ENCODE measurements at regions not wholly inside any gene's neighbourhood (a gene's known extent, or its start where the extent isn't known, plus 50 kb on each side); places are given as distances from the start of the nearest gene placed in this dataset.
"Not testable (repeated sequence)": the region's sequence is repeated elsewhere in the genome, so short reads cannot be mapped to it uniquely, and the experiment has no call there.

DNA sequence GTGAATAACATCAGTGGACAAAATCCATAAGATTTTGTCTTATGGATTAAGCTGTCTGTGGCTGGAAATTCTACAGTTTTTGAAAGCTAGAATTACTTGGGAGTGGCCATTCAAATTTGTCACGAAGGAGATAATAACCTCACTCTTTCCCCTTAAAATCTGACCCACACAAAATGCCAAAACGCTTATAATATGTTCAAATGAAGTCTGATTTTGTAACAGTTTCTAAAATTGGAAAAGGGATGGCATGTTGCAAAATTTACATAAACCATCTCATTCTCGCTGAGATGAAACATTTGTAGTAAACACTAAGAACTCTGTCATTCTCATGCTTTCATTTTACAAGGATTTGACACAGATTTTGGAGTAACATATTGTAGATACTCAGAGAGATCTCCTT is 112.7 kb downstream of the GJA1 start:
- 29% methylated on average over 3 of the region's 3 CpGs for WGBS
- peaks cover 11% of the 10 kb centered on the region for H3K4me1 ChIP-seq

DNA sequence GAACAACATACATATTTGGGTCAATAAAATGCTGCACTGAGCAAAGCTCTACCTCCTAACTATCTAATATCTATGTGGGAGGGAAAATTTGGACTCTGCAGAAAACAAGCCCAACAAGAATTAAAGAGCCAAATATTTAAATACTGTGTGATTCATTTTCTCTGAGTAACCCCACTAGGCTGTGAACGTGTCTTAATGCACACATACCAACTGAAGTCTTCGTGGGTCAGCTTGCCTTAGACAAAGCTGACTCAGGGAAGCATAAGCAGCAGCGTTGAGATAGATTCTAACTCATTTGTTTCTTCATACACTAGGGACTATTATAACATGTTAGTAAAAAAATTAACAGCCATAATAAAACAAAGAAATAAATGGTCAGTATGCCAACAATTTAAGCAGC is 114.3 kb downstream of the GJA1 start:
- H3K36me3 ChIP-seq = no peaks in the 10 kb centered on the region
- H3K27me3 ChIP-seq = no peaks in the 10 kb centered on the region
- H3K4me1 ChIP-seq = peaks cover 9% of the 10 kb centered on the region
- H3K4me3 ChIP-seq = no peak overlapping the region
- no peak for DNase-seq (ENCODE audit: low spot score in 2 of 2)
- H3K27ac ChIP-seq = no peak overlapping the region
- H3K9me3 ChIP-seq = no peaks in the 10 kb centered on the region
- WGBS = 29% methylated on average over 3 of the region's 3 CpGs
- TF ChIP-seq POLR2AphosphoS5 (IDR thresholded peaks at IDR 0.05) (no peak), EP300 (IDR thresholded peaks at IDR 0.05) (no peak), POLR2A (IDR thresholded peaks at IDR 0.05) (no peak)
- TF ChIP-seq, protein P1, sequence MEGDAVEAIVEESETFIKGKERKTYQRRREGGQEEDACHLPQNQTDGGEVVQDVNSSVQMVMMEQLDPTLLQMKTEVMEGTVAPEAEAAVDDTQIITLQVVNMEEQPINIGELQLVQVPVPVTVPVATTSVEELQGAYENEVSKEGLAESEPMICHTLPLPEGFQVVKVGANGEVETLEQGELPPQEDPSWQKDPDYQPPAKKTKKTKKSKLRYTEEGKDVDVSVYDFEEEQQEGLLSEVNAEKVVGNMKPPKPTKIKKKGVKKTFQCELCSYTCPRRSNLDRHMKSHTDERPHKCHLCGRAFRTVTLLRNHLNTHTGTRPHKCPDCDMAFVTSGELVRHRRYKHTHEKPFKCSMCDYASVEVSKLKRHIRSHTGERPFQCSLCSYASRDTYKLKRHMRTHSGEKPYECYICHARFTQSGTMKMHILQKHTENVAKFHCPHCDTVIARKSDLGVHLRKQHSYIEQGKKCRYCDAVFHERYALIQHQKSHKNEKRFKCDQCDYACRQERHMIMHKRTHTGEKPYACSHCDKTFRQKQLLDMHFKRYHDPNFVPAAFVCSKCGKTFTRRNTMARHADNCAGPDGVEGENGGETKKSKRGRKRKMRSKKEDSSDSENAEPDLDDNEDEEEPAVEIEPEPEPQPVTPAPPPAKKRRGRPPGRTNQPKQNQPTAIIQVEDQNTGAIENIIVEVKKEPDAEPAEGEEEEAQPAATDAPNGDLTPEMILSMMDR (IDR thresholded peaks at IDR 0.05) = no peak

More for the DNA sequence above, 112.7 kb downstream of the GJA1 start:
- TF ChIP-seq EP300 (IDR thresholded peaks at IDR 0.05) (no peak), POLR2A (IDR thresholded peaks at IDR 0.05) (no peak), POLR2AphosphoS5 (IDR thresholded peaks at IDR 0.05) (no peak)
- TF ChIP-seq, protein P1 (IDR thresholded peaks at IDR 0.05) = no peak
- no peaks in the 10 kb centered on the region for H3K27me3 ChIP-seq
- no peak overlapping the region for H3K27ac ChIP-seq
- no peaks in the 10 kb centered on the region for H3K36me3 ChIP-seq
- no peak for DNase-seq (ENCODE audit: low spot score in 2 of 2)
- H3K9me3 ChIP-seq = no peaks in the 10 kb centered on the region
- no peak overlapping the region for H3K4me3 ChIP-seq

DNA sequence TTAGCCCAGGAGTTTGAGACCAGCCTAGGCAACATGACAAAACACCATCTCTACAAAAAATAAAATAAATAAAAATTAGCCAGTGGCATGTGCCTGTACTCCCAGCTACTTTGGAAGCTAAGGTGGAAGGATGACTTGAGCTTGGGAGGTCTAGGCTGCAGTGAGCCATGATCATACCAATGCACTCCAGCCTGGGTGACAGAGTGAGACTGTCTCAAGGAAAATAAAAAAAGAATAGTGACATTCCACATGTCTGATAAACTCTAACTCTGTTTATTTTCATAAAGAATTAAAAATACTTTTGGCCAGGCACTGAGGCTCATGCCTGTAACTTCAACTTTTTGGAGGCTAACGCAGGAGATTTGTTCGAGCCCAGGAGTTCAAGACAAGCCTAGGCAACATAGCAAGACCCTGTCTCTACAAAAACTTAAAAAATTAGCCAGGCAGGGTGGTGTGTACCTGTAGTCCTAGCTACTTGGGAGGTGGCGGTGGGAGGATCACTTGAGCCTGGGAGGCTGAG is 115.1 kb downstream of the GJA1 start:
- WGBS = 94% methylated on average over 3 of the region's 3 CpGs
- DNase-seq (ENCODE audit: low spot score in 2 of 2) = no peak
- no peak overlapping the region for H3K27ac ChIP-seq
- H3K4me1 ChIP-seq = peaks cover 6% of the 10 kb centered on the region
- no peaks in the 10 kb centered on the region for H3K36me3 ChIP-seq
- no peaks in the 10 kb centered on the region for H3K9me3 ChIP-seq
- no peak for TF ChIP-seq EP300 (IDR thresholded peaks at IDR 0.05)
- TF ChIP-seq, protein P1 (IDR thresholded peaks at IDR 0.05) = no peak
- no peak for TF ChIP-seq POLR2AphosphoS5 (IDR thresholded peaks at IDR 0.05)
- TF ChIP-seq POLR2A (IDR thresholded peaks at IDR 0.05) = no peak
- H3K27me3 ChIP-seq = no peaks in the 10 kb centered on the region
- H3K4me3 ChIP-seq = no peak overlapping the region

DNA sequence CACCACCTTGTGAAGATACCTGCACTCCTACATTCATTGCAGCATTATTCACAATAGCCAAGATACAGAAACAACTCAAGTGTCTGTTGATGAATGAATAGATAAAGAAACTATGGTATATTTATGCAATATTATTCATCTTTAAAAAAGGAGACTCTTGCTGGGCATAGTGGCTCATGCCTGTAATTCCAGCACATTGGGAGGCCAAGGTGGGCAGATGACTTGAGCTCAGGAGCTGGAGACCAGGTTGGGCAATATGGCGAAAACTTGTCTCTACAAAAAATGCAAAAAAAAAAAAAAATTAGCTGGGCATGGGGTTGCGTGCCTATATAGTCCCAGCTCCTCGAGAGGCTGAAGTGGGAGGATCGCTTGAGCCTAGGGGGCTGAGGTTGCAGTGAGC is 119.8 kb downstream of the GJA1 start:
- Histone ChIP-seq H3K4me1 (no peaks in the 10 kb centered on the region), H3K9me3 (no peaks in the 10 kb centered on the region), H3K27me3 (no peaks in the 10 kb centered on the region), H3K27ac (no peak overlapping the region), H3K4me3 (no peak overlapping the region), H3K36me3 (no peaks in the 10 kb centered on the region)
- 96% methylated on average over 4 of the region's 4 CpGs for WGBS
- TF ChIP-seq, protein P1 (IDR thresholded peaks at IDR 0.05) = no peak
- no peak for TF ChIP-seq EP300 (IDR thresholded peaks at IDR 0.05)
- no peak for TF ChIP-seq POLR2AphosphoS5 (IDR thresholded peaks at IDR 0.05)
- TF ChIP-seq POLR2A (IDR thresholded peaks at IDR 0.05) = no peak
- DNase-seq (ENCODE audit: low spot score in 2 of 2) = no peak

DNA sequence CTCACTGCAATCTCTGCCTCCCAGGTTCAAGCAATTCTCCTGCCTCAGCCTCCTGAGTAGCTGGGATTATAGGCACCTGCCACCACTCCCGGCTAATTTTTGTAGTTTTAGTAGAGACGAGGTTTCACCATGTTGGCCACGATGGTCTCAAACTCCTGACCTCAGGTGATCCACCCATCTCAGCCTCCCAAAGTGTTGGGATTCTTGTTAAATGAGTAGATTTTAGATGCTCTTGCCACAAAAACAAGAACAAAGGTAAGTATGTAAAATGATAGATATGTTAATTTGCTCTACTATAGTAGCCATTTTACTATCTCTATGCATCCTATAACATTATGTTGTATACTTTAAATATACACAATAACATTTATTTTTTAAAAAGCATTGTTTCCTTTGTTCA is 120.7 kb downstream of the GJA1 start:
- H3K27me3 ChIP-seq; H3K36me3 ChIP-seq; H3K27ac ChIP-seq; H3K9me3 ChIP-seq; H3K4me1 ChIP-seq; DNase-seq (ENCODE audit: low spot score in 2 of 2); H3K4me3 ChIP-seq: not testable (repeated sequence)
- WGBS = 96% methylated on average over 3 of the region's 3 CpGs

Measured in suprapubic skin (tissue), 4 donors.